Stimulated activated CD8-positive, alpha-beta memory T cell treated with anti-CD3 and anti-CD28 coated beads, Interleukin-15, amount 100 ng/mL, for 48 hours (primary cell): ENCODE measurements at regions not wholly inside any gene's neighbourhood (a gene's known extent, or its start where the extent isn't known, plus 50 kb on each side); places are given as distances from the start of the nearest gene placed in this dataset.

Experiments
- DNase-seq, 2 donors: peaks; one replicate each; pipeline ENCODE4 v3.0.0-alpha.2; 2020; ENCODE audit warnings: low read depth in 2 of 2

DNA sequence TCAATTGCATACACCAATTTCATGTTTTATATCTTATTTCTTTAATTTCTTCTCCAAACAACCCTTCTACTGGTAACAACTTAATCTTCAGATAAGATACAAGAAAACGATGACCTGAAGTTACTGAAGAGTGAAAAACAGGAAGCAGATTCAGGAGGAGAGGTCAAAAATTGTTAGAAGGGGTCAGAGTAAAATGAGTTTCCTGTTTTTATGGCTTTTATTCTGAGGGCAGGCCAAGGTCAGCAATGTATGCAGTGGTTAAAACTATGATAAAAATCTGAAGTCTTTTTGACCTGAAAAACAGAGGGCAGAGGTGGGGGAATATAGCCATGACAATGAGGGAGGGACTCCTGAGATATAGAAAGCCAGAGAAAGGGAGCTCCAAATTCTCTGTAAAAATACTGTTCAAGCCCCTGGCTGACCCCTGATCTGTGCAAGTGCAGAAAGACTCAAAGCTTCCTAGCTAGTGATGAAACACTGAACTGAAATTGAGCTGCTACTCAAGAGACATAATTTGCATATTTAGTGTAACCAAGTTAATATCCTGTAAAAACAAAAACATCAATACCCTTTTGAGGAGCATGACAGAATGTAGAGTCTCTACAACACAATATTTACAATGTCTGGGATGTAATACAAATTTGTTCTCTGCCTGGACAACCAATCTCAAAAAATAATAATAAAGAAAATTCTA lies 514.3 kb upstream of the SEL1L start:
- DNase-seq: no peak

DNA sequence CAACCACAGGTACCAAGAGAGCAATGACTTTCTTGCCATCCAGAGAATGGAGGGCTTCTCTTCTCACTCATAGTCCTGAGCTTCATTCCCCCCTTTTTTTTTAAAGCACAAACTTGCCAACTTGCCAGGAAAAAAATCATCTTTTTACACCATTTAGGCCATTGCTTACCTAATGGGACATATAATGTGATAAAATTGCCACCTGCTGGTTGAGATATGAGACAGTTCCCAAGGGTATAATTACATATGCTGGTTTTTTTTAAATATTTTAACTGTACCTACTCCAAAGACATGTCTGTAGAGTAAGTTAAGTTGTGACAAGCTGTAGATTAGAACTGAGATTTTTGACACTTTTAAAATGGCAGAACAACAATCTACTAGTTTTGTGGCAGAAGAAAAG lies 519.1 kb upstream of the SEL1L start:
- DNase-seq: no peak

- no peak for DNase-seq
Measured at GRCh38 chr14:82055515-82056115, 522.0 kb upstream of the SEL1L start.

GRCh38 chr14:82060219-82060618 lies 526.6 kb upstream of the SEL1L start:
- DNase-seq: no peak

DNA sequence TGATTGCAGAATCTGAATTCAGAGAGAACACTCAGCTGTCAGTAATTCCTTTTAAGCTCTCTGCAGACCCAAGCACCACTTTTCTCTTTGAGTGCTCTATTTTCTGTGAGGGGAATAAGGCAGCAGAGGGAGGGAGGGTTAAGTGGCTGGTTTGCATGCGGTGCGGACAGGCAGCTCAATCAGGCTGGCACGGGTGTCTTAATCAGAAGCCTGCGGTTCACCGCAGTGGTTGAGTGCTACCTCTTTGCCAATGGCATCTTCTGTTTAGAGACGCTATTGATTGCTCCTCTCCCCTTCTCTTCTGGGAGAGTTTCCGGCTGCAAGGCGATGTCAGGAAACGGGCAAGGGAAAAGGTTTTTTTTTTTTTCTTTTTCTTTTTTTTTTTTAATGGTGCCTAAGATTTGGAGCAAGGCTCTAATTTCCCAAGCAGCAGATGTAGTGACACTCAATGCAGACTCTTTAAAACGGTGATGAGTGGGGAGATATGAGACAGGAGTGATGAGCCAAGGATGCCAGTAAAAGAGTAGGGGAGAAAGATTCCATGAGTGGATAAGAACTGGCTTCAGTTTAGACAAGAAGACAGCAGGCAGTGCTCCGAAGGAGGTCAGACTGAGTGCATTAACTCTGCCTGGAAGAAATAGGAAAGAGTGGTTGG lies 533.7 kb upstream of the SEL1L start:
- DNase-seq: no peak

DNA sequence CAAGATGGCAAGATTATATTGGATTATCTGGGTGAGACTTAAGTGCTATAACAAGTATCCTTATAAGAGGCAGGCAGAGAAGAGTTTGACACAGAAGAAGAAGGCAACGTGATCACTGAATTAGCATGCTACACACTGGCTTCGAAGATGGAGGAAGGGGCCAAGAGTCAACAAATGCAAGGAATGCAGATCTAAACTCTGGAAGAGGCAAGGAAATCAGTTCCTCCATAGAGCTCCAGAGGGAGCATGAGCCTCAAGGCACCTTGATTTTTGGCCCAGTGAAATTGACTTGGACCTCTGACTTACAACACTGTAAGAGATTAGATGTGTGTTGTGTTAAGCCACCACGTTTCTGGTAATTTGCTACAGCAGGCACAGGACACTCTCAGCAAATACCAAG lies 536.4 kb upstream of the SEL1L start:
- no peak for DNase-seq

- DNase-seq: no peak
Measured at GRCh38 chr14:82070753-82071152, 537.1 kb upstream of the SEL1L start.

- no peak for DNase-seq
Measured at GRCh38 chr14:82073547-82073946, 539.9 kb upstream of the SEL1L start.

DNA sequence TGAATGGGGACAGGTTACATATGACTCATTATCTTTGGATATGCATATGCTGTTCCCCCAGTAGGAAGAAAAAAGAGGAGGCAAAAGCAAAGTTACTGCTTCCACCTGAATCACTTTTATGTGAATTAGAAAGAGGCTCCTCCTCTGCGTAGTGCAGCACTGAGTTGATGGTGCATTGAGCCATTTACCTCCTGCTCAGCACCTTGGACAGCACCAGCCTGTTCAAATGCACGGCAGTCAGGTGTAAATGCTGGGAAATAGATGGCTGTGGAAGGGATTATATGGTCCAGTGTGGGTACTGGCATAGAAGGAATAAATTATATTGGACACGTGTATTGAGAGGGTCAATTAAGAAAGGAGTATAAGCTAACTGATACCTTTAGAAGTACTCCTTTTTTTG lies 541.9 kb upstream of the SEL1L start:
- no peak for DNase-seq

DNA sequence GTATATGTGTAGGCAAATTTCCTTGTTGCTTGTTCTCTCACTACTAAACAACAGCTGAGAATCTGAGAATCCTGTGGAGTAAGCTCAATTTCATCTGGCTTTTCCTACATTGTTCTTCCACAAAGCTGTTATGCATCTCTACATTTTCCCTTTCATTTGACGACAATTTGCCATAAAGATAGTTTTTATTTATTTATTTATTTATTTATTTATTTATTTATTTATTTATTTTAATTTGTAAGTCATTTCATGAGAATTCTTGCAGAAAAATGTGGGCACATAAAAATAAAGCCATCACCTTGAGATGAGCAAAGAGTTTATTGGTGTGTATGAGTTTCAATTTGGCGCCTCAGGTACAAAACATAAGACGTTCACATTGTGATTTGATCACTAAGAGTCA lies 545.9 kb upstream of the SEL1L start:
- no peak for DNase-seq

DNA sequence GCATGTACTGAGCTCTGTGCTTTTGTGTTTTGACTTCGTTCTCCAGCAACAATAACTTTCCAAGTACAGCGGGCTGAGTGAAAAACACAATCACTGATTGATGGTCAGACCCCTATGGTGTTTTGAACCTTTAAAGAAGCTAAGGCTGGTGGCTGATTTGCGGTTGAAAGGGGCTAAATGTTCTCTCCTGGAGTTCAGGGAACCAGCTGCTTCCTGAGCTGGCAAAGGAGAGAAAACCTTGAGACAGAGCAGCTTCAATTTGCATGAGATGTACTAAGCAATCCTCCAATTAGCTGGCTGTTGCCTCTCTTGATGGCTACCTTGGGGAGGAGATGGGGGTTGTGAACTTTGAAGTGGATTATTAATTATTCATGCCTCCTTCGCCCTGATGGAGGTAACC lies 546.7 kb upstream of the SEL1L start:
- DNase-seq: no peak

DNA sequence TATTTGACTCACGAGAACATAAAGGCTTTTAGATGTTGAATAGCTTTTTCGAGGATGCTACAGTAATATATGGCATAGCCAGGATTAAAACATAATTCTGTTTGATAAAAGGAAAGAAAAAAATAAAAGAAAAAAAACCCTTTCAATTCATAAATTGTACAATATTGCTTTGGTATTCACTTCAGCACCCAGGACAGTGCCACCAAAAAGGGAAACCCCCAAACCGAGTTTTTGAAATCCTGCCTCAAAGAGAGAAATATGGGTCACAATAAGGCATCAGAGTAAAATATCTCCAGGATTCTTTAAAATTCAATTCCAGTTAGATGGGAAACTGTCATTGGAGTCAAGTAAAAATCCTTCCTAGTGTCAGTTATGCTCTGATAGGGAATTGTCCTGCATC lies 551.2 kb upstream of the SEL1L start:
- no peak for DNase-seq

GRCh38 chr14:82091097-82091496 lies 557.4 kb upstream of the SEL1L start:
- DNase-seq: no peak

- no peak for DNase-seq
Measured at GRCh38 chr14:82094829-82095345, 561.2 kb upstream of the SEL1L start.

- no peak for DNase-seq
Measured at GRCh38 chr14:82104013-82104412, 570.4 kb upstream of the SEL1L start.

- no peak for DNase-seq
Measured at GRCh38 chr14:82112210-82112839, 578.7 kb upstream of the SEL1L start.

- no peak for DNase-seq
Measured at GRCh38 chr14:82113007-82113406, 579.4 kb upstream of the SEL1L start.

DNA sequence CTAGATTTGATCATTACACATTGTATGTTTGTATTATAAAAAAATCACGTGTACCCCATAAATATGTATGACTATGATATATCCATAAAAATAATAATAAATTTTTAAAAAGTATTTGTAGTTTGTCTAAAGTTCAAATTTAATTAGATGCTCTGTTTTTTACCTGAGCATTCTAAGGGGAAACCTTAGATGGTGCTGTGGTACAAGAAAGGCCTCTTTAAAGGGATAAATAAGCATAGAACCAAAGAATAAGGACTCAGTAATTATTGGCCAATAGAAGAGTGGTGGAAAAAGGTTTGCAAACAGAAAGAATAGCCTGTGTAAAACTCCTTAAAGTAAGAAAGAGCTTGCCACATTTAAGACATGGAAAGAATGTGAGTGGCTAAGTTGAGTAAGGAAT lies 580.1 kb upstream of the SEL1L start:
- no peak for DNase-seq

DNA sequence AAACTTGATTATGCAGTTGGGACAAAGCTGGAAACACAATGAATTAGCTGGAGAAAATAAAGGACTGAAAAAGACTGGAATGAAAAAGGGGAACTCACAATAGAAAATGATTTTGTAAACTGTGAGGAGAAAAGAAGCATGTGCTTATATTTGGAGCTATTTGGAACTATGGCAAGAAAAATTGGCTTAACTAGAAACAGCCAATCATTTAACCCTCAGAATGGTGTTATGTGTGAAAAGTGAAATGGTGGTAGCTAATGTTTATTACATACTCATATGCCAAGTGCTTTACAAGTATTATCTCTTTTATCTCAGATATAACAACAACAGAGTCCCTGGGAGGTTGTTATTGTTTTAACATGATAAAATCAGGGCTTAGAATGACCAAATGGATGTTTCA lies 583.1 kb upstream of the SEL1L start:
- no peak for DNase-seq

GRCh38 chr14:82122655-82123054 lies 589.0 kb upstream of the SEL1L start:
- DNase-seq: no peak

GRCh38 chr14:82124511-82124910 lies 590.9 kb upstream of the SEL1L start:
- no peak for DNase-seq

DNA sequence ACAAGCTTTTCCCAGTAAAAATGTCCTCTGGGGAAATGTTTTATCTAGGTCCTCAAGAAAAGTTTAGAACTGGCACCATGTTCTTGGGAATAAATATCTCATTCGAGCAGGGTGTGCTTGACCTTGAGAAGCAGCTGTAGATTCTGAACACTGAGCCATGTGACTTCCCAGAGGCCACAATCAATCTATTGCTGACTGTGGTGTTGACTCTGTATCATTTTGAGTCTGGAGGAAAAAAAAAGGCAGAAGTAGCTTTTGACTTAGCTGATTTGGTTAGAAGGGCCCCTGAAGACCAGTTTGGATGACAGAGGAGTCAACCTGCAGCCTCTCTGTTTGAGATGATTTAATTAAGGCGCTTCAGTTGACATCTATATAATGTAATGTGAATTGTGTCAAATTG lies 592.4 kb upstream of the SEL1L start:
- no peak for DNase-seq

DNA sequence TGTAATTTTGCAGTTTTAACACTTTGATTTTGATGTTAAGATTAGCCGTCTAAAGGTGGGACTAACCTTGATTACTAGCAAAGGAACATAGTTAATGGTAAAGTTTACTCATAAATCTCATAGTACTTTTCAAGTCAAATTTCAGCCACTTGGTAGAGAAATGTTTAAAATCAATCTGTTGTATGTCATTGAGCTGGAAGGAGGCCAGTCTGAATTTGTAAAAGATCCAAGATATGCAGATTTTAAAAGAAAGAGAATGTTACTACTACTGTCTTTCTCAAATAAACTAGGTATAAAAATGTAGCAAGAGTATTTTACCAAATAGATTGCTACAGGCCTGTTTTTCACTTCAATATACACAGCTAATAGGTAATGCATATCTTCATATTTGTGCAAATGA lies 600.8 kb upstream of the SEL1L start:
- DNase-seq: no peak
